HEK293 (cell line): ENCODE measurements at regions not wholly inside any gene's neighbourhood (a gene's known extent, or its start where the extent isn't known, plus 50 kb on each side); places are given as distances from the start of the nearest gene placed in this dataset.

ENCODE experiments used
- CTCF ChIA-PET: fragments of 350-600 bp; formaldehyde crosslinking; extraction: SDS; loops from one replicate; lab custom pipeline; 2021; ENCODE audit warnings: antibody characterized with exemption; lab: Yijun Ruan, JAX
- POLR2A ChIA-PET: fragments of 300-600 bp; formaldehyde crosslinking; extraction: SDS; loops from one replicate; lab custom pipeline; 2020; ENCODE audit warnings: antibody characterized with exemption, inconsistent platforms; lab: Yijun Ruan, JAX
- H3K27ac ChIP-seq: fragments of 200-500 bp; sonication (Bioruptor generic); 2 replicates; pipeline ENCODE4 v1.5.1; 2014; ENCODE audit warnings: low read depth, low read length, control low read depth, inconsistent platforms; ENCODE audit errors: extremely low read depth
- H3K36me3 ChIP-seq, 2 experiments: fragments of 200-500 bp in 1 of 2; sonication (Bioruptor generic) in 1 of 2; 1 replicate in 1 of 2; 2 replicates in 1 of 2; pipeline ENCODE4 v1.5.1; 2014 to 2017; ENCODE audit warnings: inconsistent platforms in 2 of 2, low read length in 2 of 2; ENCODE audit not compliant: control insufficient read depth in 2 of 2, insufficient read depth in 1 of 2
- H3K4me1 ChIP-seq: fragments of 200-500 bp; sonication (Bioruptor generic); 2 replicates; pipeline ENCODE4 v1.5.1; 2014; ENCODE audit warnings: mild to moderate bottlenecking, low read length, inconsistent platforms; ENCODE audit not compliant: control insufficient read depth, insufficient read depth
- H3K4me3 ChIP-seq: 2 replicates; pipeline ENCODE4 v1.5.1; 2011; ENCODE audit warnings: low read depth, mild to moderate bottlenecking, control low read depth, low read length, moderate library complexity
- H3K9me3 ChIP-seq: fragments of 200-500 bp; sonication (Bioruptor generic); 2 replicates; pipeline ENCODE4 v1.5.1; 2014; ENCODE audit warnings: low read depth, low read length, inconsistent platforms; ENCODE audit not compliant: control insufficient read depth, insufficient read depth
- BCL11A ChIP-seq: fragments of 450-650 bp; formaldehyde crosslinking; IDR thresholded peaks from 2 replicates; pipeline ENCODE4 v1.5.1; 2016; ENCODE audit warnings: low read depth, missing biosample characterization, missing genetic modification characterization
- EGR2 ChIP-seq: fragments of 450-650 bp; formaldehyde crosslinking; IDR thresholded peaks from 2 replicates; pipeline ENCODE4 v1.5.1; 2016; ENCODE audit warnings: low read depth, missing biosample characterization, missing genetic modification characterization
- KLF1 ChIP-seq: fragments of 450-650 bp; formaldehyde crosslinking; IDR thresholded peaks from 2 replicates; pipeline ENCODE4 v1.5.1; 2016; ENCODE audit warnings: missing biosample characterization, missing genetic modification characterization
- ZBTB1 ChIP-seq: fragments of 450-650 bp; formaldehyde crosslinking; IDR thresholded peaks from 2 replicates; pipeline ENCODE4 v1.5.1; 2016; ENCODE audit warnings: missing biosample characterization, missing genetic modification characterization
- ZBTB8A ChIP-seq: fragments of 450-650 bp; formaldehyde crosslinking; IDR thresholded peaks from 2 replicates; pipeline ENCODE4 v1.5.1; 2016; ENCODE audit warnings: missing biosample characterization, missing genetic modification characterization
- ZNF133 ChIP-seq: fragments of 450-650 bp; formaldehyde crosslinking; IDR thresholded peaks from 2 replicates; pipeline ENCODE4 v1.5.1; 2016; ENCODE audit warnings: missing biosample characterization, missing genetic modification characterization
- ZNF16 ChIP-seq: fragments of 450-650 bp; formaldehyde crosslinking; IDR thresholded peaks from 2 replicates; pipeline ENCODE4 v1.5.1; 2016; ENCODE audit warnings: low read depth, missing biosample characterization, missing genetic modification characterization
- ZNF19 ChIP-seq: fragments of 450-650 bp; formaldehyde crosslinking; IDR thresholded peaks from 2 replicates; pipeline ENCODE4; 2016; ENCODE audit warnings: missing biosample characterization, missing genetic modification characterization, low read depth
- ZNF239 ChIP-seq: fragments of 450-650 bp; formaldehyde crosslinking; IDR thresholded peaks from 2 replicates; pipeline ENCODE4 v1.5.1; 2016; ENCODE audit warnings: missing biosample characterization, missing genetic modification characterization
- ZNF280D ChIP-seq: fragments of 450-650 bp; formaldehyde crosslinking; IDR thresholded peaks from 2 replicates; pipeline ENCODE4 v1.5.1; 2016; ENCODE audit warnings: missing biosample characterization, missing genetic modification characterization
- ZNF335 ChIP-seq: fragments of 450-650 bp; formaldehyde crosslinking; conservative IDR thresholded peaks from 2 replicates; pipeline ENCODE4 v1.5.1; 2016; ENCODE audit warnings: missing biosample characterization, missing genetic modification characterization
- ZNF354C ChIP-seq: fragments of 450-650 bp; formaldehyde crosslinking; IDR thresholded peaks from 2 replicates; pipeline ENCODE4 v1.5.1; 2016; ENCODE audit warnings: missing biosample characterization, missing genetic modification characterization, low read depth, borderline replicate concordance
- ZNF510 ChIP-seq: fragments of 450-650 bp; formaldehyde crosslinking; IDR thresholded peaks from 2 replicates; pipeline ENCODE4 v1.5.1; 2018; ENCODE audit warnings: mild to moderate bottlenecking, missing genetic modification characterization, missing biosample characterization; ENCODE audit not compliant: insufficient replicate concordance
- ZNF513 ChIP-seq: fragments of 450-650 bp; IDR thresholded peaks from 2 replicates; pipeline ENCODE4 v1.5.1; 2018; ENCODE audit warnings: missing biosample characterization, missing genetic modification characterization
- ZNF514 ChIP-seq: fragments of 450-650 bp; formaldehyde crosslinking; IDR thresholded peaks from 2 replicates; pipeline ENCODE4 v1.5.1; 2016; ENCODE audit warnings: missing biosample characterization, missing genetic modification characterization
- ZNF518A ChIP-seq: fragments of 450-650 bp; formaldehyde crosslinking; conservative IDR thresholded peaks from 2 replicates; pipeline ENCODE4 v1.5.1; 2016; ENCODE audit warnings: low read depth, missing biosample characterization, missing genetic modification characterization
- ZNF521 ChIP-seq: fragments of 450-650 bp; formaldehyde crosslinking; IDR thresholded peaks from 2 replicates; pipeline ENCODE4 v1.5.1; 2017; ENCODE audit warnings: missing biosample characterization, mild to moderate bottlenecking, missing genetic modification characterization
- ZNF600 ChIP-seq: fragments of 450-650 bp; formaldehyde crosslinking; IDR thresholded peaks from 2 replicates; pipeline ENCODE4 v1.5.1; 2016; ENCODE audit warnings: missing biosample characterization, missing genetic modification characterization
- ZNF610 ChIP-seq: fragments of 450-650 bp; formaldehyde crosslinking; IDR thresholded peaks from 2 replicates; pipeline ENCODE4 v1.5.1; 2016; ENCODE audit warnings: missing biosample characterization, missing genetic modification characterization, borderline replicate concordance
- ZNF621 ChIP-seq: fragments of 450-650 bp; formaldehyde crosslinking; IDR thresholded peaks from 2 replicates; pipeline ENCODE4 v1.5.1; 2017; ENCODE audit warnings: missing biosample characterization, missing genetic modification characterization
- ZNF639 ChIP-seq: fragments of 450-650 bp; formaldehyde crosslinking; IDR thresholded peaks from 2 replicates; pipeline ENCODE4 v1.5.1; 2016; ENCODE audit warnings: missing biosample characterization, missing genetic modification characterization
- ZNF785 ChIP-seq: fragments of 450-650 bp; formaldehyde crosslinking; IDR thresholded peaks from 2 replicates; pipeline ENCODE4 v1.5.1; 2016; ENCODE audit warnings: missing biosample characterization, missing genetic modification characterization
- ZNF837 ChIP-seq: fragments of 450-650 bp; formaldehyde crosslinking; IDR thresholded peaks from 2 replicates; pipeline ENCODE4 v1.5.1; 2016; ENCODE audit warnings: missing biosample characterization, missing genetic modification characterization

- CTCF ChIA-PET, result interaction anchor here (1.3 kb wide), 1 partner anchor 178 kb away, joined by 4 read pairs; no protein-coding TSS in a partner anchor
These were observed 154.4 kb downstream of the TMEM200A start for GRCh38 chr6:130520221-130520620.

GRCh38 chr6:130520801-130521200, 155.0 kb downstream of the TMEM200A start:
- ChIA-PET POLR2A (no interaction called here), CTCF (interaction anchor here (1.3 kb wide), 1 partner anchor 177 kb away, joined by 4 read pairs; no protein-coding TSS in a partner anchor)
- H3K27ac ChIP-seq, result no peak overlapping the region
- H3K4me1 ChIP-seq, result no peaks in the 10 kb centered on the region
- H3K4me3 ChIP-seq, result no peak overlapping the region
- H3K9me3 ChIP-seq, result no peaks in the 10 kb centered on the region
- H3K36me3 ChIP-seq, result no peaks in the 10 kb centered on the region
- TF ChIP-seq ZNF600 (tag by site-specific recombination), result no peak
- no peak for TF ChIP-seq ZNF280D
- no peak for TF ChIP-seq ZNF610 (tag by site-specific recombination)
- TF ChIP-seq EGR2 (tag by site-specific recombination), result no peak
- no peak for TF ChIP-seq ZBTB1 (tag by site-specific recombination)
- no peak for TF ChIP-seq ZBTB8A (tag by site-specific recombination)
- no peak for TF ChIP-seq ZNF837 (tag by site-specific recombination)
- no peak for TF ChIP-seq ZNF521 (tag by site-specific recombination)
- no peak for TF ChIP-seq ZNF514
- no peak for TF ChIP-seq ZNF335 (tag by site-specific recombination)
- no peak for TF ChIP-seq ZNF239 (tag by site-specific recombination)
- TF ChIP-seq ZNF621 (tag by site-specific recombination), result no peak
- TF ChIP-seq ZNF513, result no peak
- TF ChIP-seq ZNF785 (tag by site-specific recombination), result no peak
- TF ChIP-seq BCL11A (tag by site-specific recombination), result no peak
- TF ChIP-seq ZNF510, result no peak
- no peak for TF ChIP-seq ZNF639

More at GRCh38 chr6:130520221-130520620, 154.4 kb downstream of the TMEM200A start:
- POLR2A ChIA-PET, result no interaction called here
- Histone ChIP-seq H3K4me3 (no peak overlapping the region), H3K27ac (no peak overlapping the region), H3K36me3 (no peaks in the 10 kb centered on the region), H3K9me3 (no peaks in the 10 kb centered on the region), H3K4me1 (no peaks in the 10 kb centered on the region)
- TF ChIP-seq ZNF354C (tag by site-specific recombination) (no peak), KLF1 (tag by site-specific recombination) (no peak), ZNF133 (no peak), ZNF19 (tag by site-specific recombination) (no peak), ZNF518A (tag by site-specific recombination) (no peak), ZNF16 (tag by site-specific recombination) (no peak)
